Epithelial cell of proximal tubule (primary cell): ENCODE measurements at regions not wholly inside any gene's neighbourhood (a gene's known extent, or its start where the extent isn't known, plus 50 kb on each side); places are given as distances from the start of the nearest gene placed in this dataset.

Source experiments
- DNase-seq: peaks from one replicate; pipeline ENCODE4 v3.0.0-alpha.2; 2011; ENCODE audit warnings: low read depth
- H3K4me3 ChIP-seq: 2 replicates; pipeline ENCODE4 v1.5.1; 2011; ENCODE audit warnings: low read depth, mild to moderate bottlenecking, low read length
- CTCF ChIP-seq: conservative IDR thresholded peaks from 2 replicates; pipeline ENCODE4 v1.5.1; 2012; ENCODE audit warnings: low read depth, mild to moderate bottlenecking, low read length

GRCh38 chr10:3631701-3632330 is 153.2 kb downstream of the KLF6 start:
- no peak for DNase-seq
- no peak overlapping the region for H3K4me3 ChIP-seq
- TF ChIP-seq CTCF = no peak

GRCh38 chr10:3631291-3631690 is 153.7 kb downstream of the KLF6 start:
- no peak for DNase-seq
- TF ChIP-seq CTCF = no peak
- H3K4me3 ChIP-seq = no peak overlapping the region

- no peak for DNase-seq
- no peak overlapping the region for H3K4me3 ChIP-seq
- no peak for TF ChIP-seq CTCF
These were observed 158.9 kb downstream of the KLF6 start for GRCh38 chr10:3625959-3626751.

- H3K4me3 ChIP-seq = no peak overlapping the region
- DNase-seq = no peak
- TF ChIP-seq CTCF = no peak
These were observed 160.6 kb downstream of the KLF6 start for GRCh38 chr10:3624367-3624766.

GRCh38 chr10:3623746-3624145 is 161.3 kb downstream of the KLF6 start:
- DNase-seq = peak; percentile 58
- no peak for TF ChIP-seq CTCF
- no peak overlapping the region for H3K4me3 ChIP-seq

- DNase-seq = no peak
- H3K4me3 ChIP-seq = no peak overlapping the region
- no peak for TF ChIP-seq CTCF
These were observed 162.0 kb downstream of the KLF6 start for GRCh38 chr10:3622845-3623621.
